GM19043 (cell line): ENCODE measurements at regions not wholly inside any gene's neighbourhood (a gene's known extent, or its start where the extent isn't known, plus 50 kb on each side); places are given as distances from the start of the nearest gene placed in this dataset.

Experiments
- ATAC-seq: cut with Tn5 transposase; IDR thresholded peaks from one replicate; pipeline ENCODE4 v1.9.1; 2021; ENCODE audit warnings: low read depth; ENCODE audit not compliant: unreplicated experiment

DNA sequence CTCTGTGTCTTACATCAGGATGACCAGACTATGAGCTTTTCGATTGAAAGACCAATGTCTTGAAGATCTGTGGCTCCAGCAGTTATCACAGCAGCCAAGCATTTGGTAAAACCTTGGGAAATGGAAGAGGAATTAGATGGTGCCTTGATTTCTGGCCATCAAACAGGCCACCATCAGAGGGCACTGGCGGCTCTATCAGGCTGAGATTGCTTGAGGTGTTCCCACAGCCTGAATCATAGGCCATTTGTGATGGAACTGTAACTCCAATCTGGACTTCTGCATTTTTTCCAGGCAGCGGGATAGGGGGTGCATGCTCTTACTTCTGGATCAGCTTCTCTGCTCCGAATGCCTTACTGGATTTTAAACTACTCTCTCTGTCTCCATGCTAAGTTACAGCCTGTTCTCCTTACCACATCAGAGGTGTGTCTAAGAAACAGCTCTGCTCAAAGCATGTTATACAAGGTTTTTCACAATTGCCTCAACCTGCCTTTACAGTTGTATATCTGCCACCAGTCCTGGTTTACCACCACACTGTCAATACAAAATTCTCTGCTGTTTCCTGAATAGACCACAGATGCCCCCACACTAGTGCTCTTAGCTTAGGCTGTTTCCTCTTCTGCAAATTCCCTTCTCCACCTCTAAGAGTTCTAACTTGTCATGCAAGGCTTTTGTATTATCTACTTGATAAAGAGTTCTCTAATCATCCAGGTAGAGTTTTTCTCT, 180.9 kb downstream of the PTGER3 start:
- ATAC-seq, result no peak

DNA sequence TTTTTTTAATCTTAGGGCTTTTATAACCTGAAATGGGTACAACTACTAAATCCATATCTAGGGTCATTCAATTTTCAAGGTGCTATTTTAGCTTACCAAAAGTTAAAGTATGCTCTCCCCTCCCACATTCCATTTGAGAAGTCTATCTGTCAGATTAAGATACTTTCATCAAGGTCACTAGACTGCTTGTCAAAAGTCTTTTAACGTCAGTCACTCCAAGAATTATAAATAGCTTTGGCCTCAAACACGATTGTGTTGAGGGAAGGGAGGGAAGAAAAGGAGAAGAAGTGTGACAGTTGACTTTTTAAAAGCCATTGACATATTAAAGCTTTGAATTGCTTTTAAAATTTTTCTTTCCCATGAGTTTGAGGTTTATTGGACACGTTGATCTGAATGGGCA, 175.8 kb downstream of the PTGER3 start:
- ATAC-seq, result no peak

DNA sequence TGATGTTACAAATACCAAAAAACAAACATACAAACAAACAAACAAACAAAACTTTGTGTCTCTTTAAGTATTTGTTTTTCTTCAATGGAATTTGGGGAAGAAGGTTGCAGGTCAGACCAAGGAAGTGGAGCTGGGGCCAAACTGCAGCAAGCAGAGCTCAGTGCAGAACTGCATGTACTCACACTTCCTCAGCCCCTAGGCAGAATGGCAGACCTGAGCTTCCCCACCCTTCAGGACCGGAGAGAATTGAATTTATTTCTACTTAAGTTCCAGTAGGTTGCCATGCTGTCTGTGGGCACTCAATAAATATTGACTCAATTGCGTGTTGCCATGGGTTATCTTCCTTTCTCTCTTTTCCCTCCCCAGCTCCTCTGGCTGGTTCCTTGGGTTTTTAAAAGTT, 173.6 kb downstream of the PTGER3 start:
- ATAC-seq, result no peak

DNA sequence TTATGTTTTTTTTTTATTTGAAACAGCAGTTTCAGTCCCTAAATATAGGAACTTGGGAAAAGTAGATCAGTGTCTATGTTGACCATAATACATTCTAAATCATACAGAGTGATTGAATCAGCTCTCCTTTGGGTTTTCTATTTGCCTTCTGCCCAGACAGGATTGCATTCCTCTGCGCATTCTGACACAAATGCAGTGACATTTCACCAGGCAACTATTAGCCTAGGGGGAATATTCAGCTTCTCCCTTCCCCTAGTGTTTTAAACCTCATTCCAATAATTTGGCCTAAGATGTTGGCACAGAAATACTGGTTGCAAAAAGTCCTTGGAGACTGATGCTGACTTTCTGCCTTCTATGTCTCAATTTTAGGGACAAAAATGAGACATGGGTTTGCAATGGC, 172.8 kb downstream of the PTGER3 start:
- ATAC-seq, result no peak

DNA sequence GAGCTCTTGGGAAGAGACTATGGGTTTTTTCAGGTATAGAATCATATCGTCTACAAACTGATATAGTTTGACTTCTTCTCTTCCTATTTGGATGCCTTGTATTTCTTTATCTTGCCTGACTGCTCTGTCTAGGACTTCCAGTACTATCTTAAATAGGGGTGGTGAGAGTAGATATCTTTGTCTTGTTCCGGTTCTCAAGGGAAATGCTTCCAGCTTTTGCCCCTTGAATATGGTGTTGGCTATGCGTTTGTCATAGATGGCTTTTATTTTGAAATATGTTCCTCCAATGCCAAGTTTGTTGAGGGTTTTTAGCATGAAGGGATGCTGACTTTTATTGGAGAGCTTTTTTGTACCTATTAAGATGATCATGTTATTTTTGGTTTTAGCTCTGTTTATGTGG, 170.3 kb downstream of the PTGER3 start:
- ATAC-seq, result no peak

DNA sequence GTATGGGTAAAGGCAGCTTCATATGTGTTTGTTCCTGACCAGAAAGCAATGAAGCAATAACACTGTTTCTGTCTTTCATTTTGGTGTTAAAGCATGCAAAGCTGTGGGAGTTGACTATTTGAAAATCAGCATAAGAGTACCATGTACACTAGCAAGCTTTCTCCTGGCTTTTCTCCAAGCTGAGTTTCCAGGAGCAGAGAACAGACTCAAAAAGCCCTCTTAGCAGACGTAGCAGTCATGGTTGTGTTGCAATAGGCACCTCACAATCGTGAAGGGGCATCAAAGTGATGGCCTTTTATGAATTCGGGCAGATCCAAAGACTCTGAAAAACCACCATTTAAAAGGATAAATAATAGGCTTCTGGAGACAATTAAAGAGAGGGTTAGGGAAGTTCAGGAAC, 159.7 kb downstream of the PTGER3 start:
- ATAC-seq, result no peak

DNA sequence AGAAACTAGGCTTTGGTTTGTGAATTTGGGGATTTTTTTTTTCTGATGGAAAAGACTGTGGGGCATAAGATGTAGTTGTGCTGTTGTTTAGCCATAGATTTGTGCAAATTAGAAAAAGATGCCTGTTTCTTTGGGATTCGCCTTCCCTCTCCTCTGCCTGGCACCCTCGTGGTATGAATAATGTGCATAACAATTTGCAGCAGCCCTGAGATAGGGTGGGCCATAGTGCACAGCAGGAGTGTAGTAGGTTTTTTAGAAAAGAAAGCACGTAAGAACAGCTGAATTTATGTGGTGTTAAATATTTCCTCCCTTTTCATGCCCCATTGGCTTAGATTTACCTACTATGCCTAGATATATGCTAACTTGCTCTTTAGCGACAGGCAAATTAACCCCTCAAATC, 158.9 kb downstream of the PTGER3 start:
- ATAC-seq, result no peak

DNA sequence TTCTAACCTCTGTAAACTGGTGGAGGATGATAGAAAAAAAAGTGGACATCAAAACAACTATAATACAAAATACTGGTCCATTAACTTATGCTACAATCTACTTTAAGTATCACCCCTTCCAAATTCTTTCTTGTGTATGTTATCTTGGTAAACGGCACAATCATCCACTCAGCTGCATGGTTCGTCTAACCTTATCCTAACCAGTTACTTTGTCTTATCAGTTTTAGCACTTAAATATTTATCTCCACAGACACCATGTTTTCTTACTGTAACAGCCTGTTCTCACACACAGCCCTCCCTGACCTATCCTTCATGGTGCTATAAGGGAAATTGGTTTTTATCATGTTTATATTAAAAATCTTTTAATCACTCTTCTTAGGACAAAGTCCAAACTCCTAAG, 157.2 kb downstream of the PTGER3 start:
- no peak for ATAC-seq

DNA sequence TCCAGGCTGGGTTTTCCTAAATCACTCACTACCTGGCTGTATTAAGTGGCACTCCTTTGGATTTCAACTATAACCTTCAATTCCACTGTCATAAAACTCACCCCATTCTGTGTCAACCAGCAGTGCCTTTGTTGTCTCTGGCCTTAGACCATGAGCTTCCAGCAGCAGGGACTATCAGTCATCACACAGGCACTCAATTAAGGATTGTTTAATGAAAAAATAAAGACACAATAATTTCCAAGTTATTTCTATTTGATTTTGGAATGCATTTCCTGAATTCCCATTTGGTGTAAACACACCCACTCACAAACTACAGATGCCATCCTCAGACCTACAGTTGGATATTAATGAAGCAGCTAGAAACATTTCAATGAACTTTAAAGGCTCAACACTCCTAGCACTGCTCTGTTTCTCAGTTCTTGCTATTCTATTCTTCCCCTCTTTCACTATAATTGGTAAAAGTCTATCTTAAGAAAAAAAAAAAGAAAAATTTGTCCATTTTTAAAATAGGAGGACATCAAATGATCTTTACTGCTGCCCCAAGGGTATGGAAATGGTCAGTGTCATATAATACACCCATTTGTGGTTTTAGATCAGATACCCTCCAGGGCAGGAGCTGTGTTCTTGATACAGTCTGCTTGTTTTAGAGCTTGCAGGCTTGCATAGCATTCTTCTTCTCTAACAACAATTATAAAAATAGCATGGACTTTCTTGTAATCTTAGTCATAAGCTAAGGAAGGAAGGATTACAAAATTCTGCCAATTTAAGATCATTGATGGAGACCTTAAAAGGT, 156.4 kb downstream of the PTGER3 start:
- ATAC-seq, result no peak

DNA sequence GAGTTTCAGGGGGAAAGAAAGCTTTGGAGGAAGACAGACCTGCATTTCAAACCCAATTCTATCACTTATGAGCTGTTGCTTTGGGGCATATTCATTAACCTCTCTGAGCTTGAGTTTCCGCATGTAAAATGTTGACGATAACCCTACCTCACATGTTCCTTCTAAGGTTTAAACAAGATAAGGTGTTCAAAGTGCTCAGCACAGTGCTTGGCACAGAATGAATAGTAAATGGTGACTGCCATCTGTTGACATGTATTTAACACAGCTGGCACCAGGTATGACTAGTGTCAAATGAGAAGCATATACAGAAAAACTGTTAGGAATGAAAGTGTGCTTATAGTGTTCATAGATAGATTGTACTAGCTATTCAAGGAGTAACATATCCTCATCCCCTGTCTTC, 155.5 kb downstream of the PTGER3 start:
- ATAC-seq, result no peak

DNA sequence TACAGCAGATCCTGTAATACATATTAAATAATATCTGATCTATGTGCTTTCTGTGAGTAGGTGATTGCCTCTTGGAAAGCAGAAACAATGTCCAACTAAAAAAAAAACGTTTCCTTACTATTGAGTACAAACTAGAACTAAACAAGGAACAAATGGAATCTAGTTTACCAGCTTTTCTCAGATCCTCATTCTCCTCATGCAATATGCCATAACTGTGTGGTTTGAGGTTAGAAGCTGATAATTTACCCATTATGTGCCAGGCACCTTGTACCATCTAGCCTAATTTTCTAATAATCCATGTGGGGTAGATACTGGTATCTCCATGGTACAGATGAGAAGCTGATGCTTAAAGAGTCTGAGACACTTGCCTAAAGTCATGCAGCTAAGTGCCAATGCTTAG, 154.7 kb downstream of the PTGER3 start:
- no peak for ATAC-seq

DNA sequence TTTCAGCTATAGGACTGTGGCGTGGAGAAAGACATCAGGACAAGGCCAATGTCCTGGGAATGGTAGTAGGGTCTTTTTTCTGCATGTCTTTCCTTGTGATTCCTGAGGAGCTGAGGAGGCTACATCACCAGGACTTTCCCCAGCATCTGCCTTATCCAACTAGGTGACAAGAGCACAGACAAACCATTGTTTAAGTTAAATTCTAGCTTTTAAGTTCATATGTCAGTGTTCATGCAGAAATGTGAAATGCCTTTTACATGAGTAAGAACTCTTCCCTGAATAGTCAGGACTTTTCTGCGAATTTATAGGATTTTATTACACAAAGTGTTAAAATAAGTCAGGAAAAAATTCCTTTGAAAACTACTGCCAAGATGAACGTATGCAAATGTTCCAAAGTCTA, 154.2 kb downstream of the PTGER3 start:
- ATAC-seq, result no peak

DNA sequence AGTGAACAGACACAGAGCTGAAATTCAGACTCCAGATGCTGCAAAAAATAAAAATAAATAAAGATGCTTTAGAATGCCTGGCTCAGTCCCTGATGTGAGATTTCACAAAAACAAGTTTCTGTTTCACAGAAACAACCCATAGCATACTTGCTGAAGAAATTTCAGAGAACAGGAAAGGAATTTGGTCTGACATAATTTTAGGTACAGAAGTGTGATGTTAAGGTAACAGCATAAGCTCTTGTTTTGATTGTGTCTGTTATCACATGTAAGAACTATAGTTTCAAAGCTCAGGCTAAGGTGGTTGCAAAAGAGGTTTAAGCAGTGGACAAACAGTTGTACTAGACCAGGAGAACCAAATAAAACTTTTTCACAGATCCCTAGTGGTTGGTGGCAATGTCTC, 152.1 kb downstream of the PTGER3 start:
- ATAC-seq, result no peak

DNA sequence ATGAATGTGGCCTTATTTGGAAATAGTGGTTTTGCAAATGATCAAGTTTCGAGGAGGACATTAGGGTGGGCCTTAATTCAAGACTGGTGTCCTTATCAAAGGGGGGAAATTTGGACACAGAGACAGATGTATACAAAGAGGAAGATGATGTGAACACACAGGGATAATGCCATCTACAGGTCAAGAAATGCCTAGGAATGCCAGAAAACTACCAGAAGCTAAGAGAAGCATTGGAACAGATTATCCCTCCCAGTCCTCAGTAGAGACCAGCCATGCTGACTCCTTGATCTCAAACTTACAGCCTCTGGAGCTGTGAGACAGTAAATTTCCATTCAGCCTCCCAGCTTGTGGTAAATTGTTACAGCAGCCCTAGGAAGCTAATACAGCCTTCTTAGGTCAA, 151.4 kb downstream of the PTGER3 start:
- ATAC-seq, result no peak

DNA sequence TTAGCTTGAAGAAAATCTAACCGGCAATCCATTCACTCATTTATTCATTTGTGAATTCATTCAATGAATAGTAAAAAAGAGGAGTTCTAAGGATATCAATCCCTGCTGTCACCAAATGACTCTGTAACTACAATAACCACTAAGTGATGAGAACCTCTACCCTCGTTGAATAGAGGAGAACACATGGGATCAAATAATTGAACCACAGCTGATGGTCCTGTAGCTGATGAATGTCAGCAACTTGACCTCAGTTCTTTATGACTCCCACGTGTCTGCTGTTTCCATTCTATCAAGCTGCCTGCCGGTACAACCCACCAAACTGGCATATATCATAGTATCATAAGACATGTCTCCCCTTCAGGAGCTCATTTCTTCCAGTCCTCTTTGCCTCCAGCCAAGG, 150.3 kb downstream of the PTGER3 start:
- ATAC-seq, result no peak

DNA sequence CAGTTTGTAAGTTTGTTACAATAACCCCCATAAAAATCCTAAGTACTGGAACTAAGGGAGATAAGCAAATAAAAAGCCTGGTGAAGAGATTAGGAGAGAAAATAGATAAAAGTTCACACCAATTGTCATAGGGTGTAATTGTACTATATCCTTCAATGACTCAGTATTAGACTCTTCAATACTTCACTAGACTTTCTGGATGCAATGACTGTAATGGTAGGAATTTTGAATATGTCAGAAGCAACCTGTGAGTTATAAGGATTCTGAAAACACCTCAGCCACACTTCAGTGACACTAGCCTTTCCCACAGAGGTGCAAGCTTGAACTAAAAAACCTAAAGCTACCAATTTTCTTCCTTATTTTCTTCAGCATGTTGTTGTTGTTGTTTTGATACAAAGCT, 147.9 kb downstream of the PTGER3 start:
- no peak for ATAC-seq

DNA sequence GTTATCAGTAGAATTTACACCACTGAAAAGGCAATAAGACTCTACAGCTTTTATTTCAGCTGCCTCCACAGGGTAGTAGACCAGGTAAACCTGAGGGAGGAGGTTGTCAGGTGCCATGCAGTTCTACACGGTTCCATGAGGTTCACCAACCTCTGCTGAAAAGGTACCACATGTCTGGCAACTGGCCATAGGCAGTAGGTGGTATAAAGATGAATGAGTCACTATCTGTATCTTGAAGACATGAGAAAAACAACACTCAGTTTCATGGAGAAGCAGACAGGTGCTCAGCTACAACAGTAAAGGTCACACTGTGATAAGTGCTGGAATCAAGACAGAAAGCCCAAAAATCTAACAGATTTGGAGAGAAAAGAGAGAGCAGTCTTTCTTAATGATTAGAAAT, 145.4 kb downstream of the PTGER3 start:
- ATAC-seq, result no peak

DNA sequence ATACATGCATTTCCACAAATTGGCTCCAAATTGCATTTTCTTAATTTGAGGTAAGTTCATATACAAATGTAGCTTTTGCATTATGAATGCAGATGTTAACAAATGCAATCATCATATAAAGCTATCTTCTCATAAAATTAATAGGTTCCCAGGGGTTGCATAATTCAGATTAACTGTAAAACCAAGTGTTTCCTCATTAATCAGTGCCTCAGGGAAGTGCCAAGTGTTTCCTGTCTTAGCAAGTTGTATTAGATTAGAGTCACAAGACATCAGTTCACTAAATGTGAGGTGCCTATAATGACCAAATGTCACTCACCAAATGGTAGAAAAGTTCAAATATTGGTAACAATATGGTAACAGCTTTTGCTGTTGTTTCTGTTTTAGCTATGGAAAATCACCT, 140.8 kb downstream of the PTGER3 start:
- ATAC-seq, result no peak

DNA sequence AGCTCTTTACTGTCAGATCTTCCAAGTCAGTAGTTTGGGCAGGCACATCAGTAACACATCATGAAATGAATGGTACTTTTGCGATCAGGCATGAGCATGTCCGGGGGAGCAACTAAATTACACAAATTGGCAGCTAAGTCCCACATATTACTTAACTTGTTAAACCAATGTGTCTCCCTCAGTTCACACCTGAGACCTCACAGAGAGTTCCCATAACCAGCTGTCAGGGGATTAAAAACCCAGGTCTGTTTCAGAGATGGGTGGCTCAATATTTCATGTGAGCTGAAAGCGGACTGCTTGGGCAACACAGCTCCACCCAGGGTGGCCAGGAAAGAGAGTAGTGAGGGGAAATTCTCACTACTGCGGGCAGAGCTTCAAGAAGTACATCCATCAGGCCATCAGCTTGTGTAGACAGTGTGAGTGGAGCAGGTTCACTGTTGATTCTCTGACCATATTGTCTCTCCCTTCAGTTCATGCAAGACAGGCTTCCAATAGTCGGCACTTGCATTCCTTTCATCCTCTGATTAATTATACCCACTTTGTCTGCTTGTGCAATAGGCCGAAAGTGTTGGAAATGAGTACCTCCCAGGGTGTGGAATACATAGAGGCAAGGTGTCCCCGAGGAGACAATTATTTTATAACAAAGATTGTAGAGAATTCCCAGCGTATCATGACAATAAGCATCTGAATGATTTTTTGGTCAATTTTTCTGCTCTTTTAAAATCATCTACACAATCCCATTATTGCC, 139.9 kb downstream of the PTGER3 start:
- ATAC-seq, result no peak

DNA sequence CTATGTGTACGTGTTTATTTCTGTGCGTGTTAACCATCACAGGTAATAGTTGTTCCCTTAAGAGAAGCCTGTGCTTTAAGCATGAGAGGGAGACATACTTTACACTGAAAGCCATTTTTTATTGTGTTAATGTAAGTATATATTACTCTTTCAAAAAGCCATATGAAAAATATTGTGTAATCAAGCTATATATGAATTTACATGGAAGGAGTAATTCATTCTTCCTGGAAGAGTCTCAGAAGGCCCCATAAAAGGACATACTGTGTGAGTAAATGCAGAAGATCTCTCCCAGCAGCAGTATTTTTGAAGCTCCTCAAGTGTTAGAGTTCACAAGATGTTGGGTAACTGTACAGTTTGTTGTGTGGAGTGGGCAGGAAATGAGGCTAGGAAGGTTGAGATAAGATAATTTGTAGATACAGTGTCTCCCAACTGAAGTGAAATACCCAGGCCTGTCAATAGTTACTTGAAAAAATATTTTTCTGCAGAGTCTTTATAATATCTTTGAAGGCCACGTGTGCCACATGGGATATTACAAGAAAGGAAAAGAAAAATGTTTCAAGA, 138.3 kb downstream of the PTGER3 start:
- ATAC-seq, result no peak

DNA sequence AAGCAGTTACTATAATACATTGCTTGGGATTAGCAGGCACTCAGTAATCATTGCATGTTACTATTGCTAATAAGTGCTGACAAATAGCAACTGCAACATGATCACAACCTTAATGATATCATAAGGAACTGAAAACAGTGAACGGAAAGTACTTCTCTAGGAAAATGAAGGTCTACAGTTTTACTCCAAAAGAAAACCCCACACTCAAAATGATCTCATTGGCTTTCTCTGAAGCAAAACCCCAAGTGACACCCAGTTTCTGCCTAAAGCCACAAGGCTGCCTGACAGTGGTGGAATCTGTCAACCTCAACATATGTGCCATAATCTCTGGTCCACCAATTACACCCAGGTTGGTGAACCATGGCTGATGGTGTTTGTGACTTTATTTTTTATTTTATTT, 137.6 kb downstream of the PTGER3 start:
- ATAC-seq, result no peak
